AG04449 (cell line): ENCODE measurements at regions not wholly inside any gene's neighbourhood (a gene's known extent, or its start where the extent isn't known, plus 50 kb on each side); places are given as distances from the start of the nearest gene placed in this dataset.

Source experiments
- CTCF ChIA-PET: fragments of 350-600 bp; formaldehyde crosslinking; extraction: SDS; loops from one replicate; lab custom pipeline; 2021; ENCODE audit warnings: antibody characterized with exemption; lab: Yijun Ruan, JAX
- POLR2A ChIA-PET: fragments of 400-600, 350-600 bp; formaldehyde crosslinking; extraction: SDS; loops from one replicate; lab custom pipeline; 2020; ENCODE audit warnings: antibody characterized with exemption, inconsistent platforms; lab: Yijun Ruan, JAX
- DNase-seq: peaks from one replicate; pipeline ENCODE4 v3.0.0-alpha.2; 2010; ENCODE audit warnings: low read depth, low spot score
- H3K4me3 ChIP-seq: 2 replicates; pipeline ENCODE4 v1.5.1; 2011; ENCODE audit warnings: low read depth, mild to moderate bottlenecking, control low read depth, low read length
- CTCF ChIP-seq: IDR thresholded peaks from one replicate; pipeline ENCODE4 v1.5.1; 2011; ENCODE audit warnings: mild to moderate bottlenecking, moderate library complexity, low read length, control low read depth, inconsistent platforms; ENCODE audit not compliant: insufficient read depth; ENCODE audit errors: missing control alignments

- H3K4me3 ChIP-seq = no peak overlapping the region
- POLR2A ChIA-PET = no interaction called here
- DNase-seq = no peak
- CTCF ChIA-PET = no interaction called here
- TF ChIP-seq CTCF = no peak
Measured at GRCh38 chr13:85197431-85197830, 601.8 kb downstream of the SLITRK6 start.

GRCh38 chr13:85194482-85194881, 604.7 kb downstream of the SLITRK6 start:
- TF ChIP-seq CTCF = no peak
- no peak overlapping the region for H3K4me3 ChIP-seq
- DNase-seq = no peak
- CTCF ChIA-PET = no interaction called here
- POLR2A ChIA-PET = no interaction called here

GRCh38 chr13:85191996-85192718, 607.1 kb downstream of the SLITRK6 start:
- H3K4me3 ChIP-seq = no peak overlapping the region
- ChIA-PET POLR2A (no interaction called here), CTCF (no interaction called here)
- DNase-seq = no peak
- TF ChIP-seq CTCF = no peak

GRCh38 chr13:85186356-85187045, 612.7 kb downstream of the SLITRK6 start:
- ChIA-PET CTCF (interaction anchor here (0.6 kb wide), 1 partner anchor 1321 kb away, joined by 3 read pairs; no protein-coding TSS in a partner anchor), POLR2A (no interaction called here)
- TF ChIP-seq CTCF = no peak
- DNase-seq = no peak
- H3K4me3 ChIP-seq = no peak overlapping the region

GRCh38 chr13:85174291-85174690, 624.9 kb downstream of the SLITRK6 start:
- no peak overlapping the region for H3K4me3 ChIP-seq
- POLR2A ChIA-PET = no interaction called here
- no peak for TF ChIP-seq CTCF
- DNase-seq = no peak
- CTCF ChIA-PET = no interaction called here

- POLR2A ChIA-PET = no interaction called here
- no peak for DNase-seq
- no peak overlapping the region for H3K4me3 ChIP-seq
- CTCF ChIA-PET = no interaction called here
- no peak for TF ChIP-seq CTCF
Measured at GRCh38 chr13:85170372-85170771, 628.8 kb downstream of the SLITRK6 start.
